ENCODE measurements at regions not wholly inside any gene's neighbourhood (a gene's known extent, or its start where the extent isn't known, plus 50 kb on each side); places are given as distances from the start of the nearest gene placed in this dataset.

DNA sequence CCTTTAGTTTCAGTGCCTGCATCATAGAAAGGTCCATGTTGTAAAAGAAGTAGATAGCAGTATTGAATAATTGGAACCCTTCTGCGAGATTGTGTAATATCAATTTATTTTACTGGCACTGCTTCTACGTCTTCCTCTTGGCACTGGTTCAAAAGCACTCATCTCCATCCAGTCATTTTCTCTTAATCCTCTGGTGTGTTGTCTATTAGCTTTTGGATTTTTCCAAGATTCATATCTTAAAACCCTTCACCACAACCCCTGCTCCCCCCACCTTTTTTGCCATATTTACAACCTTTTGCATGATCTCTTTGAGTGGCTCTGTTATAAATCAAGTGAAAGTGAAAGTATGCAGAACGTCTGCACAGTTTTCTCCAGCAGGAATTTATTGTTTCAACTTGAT, 76.6 kb upstream of the HSF2 start:
- DNase-seq (ENCODE audit: low spot score), result no peak

DNA sequence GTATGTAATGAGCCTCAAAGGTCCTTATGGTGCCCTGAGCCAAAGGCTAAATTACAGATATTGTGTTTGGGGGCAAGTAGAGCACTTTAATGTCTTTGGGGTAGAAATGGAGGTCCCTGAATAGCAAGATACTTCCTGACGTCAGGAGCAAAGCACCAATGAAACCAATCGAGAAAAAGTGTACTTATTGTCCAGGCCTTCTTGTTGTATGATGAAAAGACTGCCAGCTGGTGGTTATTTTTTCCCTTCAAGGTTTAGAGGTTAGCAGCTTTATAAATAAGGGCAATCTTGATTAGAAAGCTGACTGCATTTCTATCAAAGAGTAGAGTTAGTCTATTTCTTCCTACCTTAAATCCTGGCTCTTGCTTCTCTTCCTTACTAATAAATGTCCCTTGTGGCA, 76.1 kb upstream of the HSF2 start:
- FAIRE-seq, result no peak
- no peak for DNase-seq (ENCODE audit: low spot score)

More for the DNA sequence above, 76.6 kb upstream of the HSF2 start:
- no peak for FAIRE-seq

- DNase-seq (ENCODE audit: low spot score) (no peak), FAIRE-seq (no peak)
Measured at GRCh38 chr6:122330315-122330714, 69.1 kb upstream of the HSF2 start.

DNA sequence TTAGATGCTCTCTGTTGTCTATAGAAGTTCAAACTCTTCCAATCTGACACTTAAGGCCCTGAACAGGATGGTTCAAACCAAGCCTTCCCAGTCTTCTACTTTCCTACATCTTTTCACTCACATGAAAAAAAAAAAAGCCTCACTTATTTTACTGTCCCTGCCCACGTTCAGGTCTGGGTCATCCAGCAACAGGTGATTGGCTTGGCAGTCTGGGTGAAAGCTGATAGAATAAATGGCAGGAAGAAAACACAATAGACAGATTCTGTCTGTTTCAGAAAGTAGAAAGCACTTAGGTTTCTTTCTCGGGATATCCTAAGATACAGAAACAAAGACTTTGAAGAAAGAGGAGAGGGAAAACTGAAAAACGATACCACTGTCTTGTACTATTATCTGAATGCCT, 61.8 kb upstream of the HSF2 start:
- no peak for DNase-seq (ENCODE audit: low spot score)
- no peak for FAIRE-seq

DNA sequence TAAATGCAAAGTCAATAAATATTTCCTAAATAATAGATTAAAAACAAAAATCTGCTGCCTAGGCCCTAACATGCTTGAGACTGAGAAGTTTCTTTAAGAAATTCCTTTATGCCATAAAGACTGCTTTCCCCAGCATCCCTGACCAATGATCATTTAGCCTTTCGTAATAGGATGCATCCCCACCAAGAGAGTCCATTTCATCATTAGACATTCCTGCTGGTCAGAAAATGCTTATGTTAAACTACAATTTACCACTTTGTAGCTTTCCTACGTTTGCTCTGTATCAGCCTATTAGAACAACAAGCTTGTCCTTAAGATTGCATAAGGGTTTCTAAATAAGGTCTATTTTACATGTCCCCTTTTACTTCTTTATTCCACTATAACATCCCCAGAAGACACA, 59.8 kb upstream of the HSF2 start:
- FAIRE-seq (no peak), DNase-seq (ENCODE audit: low spot score) (no peak)

GRCh38 chr6:122347280-122347679, 52.2 kb upstream of the HSF2 start:
- no peak for DNase-seq (ENCODE audit: low spot score)
- FAIRE-seq, result no peak

DNA sequence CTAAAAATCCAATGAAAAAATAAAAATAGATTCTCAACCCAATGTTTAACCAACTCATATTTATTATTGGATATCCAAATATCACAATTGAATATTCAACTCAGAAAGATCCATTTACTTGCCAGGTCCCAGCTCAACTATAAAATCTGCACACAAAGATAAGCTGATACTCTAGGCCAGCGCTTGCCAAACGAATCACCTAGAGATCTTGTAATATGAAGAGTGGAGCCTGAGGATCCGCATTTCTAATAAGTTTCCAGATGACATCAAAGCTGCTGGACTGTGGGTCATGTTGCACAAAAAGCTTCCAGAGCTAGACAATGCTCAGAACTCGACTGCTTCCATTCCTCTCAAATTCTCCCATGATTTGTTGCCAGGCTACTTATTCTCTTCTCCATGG, 51.7 kb upstream of the HSF2 start:
- no peak for DNase-seq (ENCODE audit: low spot score)
- no peak for FAIRE-seq

All from urothelium cell line (cell line).